GM23248 (cell line): ENCODE measurements at regions not wholly inside any gene's neighbourhood (a gene's known extent, or its start where the extent isn't known, plus 50 kb on each side); places are given as distances from the start of the nearest gene placed in this dataset.

Source experiments
- EZH2 ChIP-seq: fragments of 200-600 bp; sonication (generic); IDR thresholded peaks from 2 replicates; pipeline ENCODE4 v1.6.1; 2018; ENCODE audit warnings: antibody characterized with exemption, mild to moderate bottlenecking; ENCODE audit not compliant: insufficient read depth, poor library complexity, severe bottlenecking
- EZH2phosphoT487 ChIP-seq: fragments of 200-600 bp; sonication (generic); IDR thresholded peaks from 2 replicates; pipeline ENCODE4 v1.6.1; 2018; ENCODE audit warnings: antibody characterized with exemption, moderate library complexity, mild to moderate bottlenecking, low read depth; ENCODE audit not compliant: insufficient read depth

DNA sequence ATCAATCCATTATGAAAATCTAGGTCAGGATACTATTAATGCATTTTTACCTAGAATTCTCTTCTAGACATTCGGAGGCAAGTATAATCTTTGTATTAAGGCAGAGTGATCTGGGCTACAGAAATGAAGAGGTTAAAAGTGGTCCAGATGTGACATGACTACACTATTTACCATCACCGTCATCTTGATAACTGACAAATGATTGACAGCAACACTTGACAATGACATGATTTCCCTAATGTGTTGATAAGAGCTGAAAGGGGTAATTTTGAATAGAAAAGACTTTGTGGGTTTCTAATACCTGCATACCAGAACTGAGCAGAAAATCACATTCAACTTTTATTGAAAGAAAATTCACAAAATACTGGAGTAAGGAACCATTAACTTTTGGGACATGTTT, 718.9 kb upstream of the MAP3K7 start:
- TF ChIP-seq EZH2phosphoT487, result no peak
- TF ChIP-seq EZH2, result no peak
